ENCODE measurements at regions not wholly inside any gene's neighbourhood (a gene's known extent, or its start where the extent isn't known, plus 50 kb on each side); places are given as distances from the start of the nearest gene placed in this dataset.

GRCh38 chr11:92763336-92763735 lies 206.1 kb upstream of the MTNR1B start:
- H3K27me3 ChIP-seq (ENCODE audit: control insufficient read depth, insufficient read depth, low read length) = no peaks in the 10 kb centered on the region
- ChIA-PET CTCF (interaction anchor here (0.7 kb wide), 1 partner anchor 19 kb away, joined by 3 read pairs; no protein-coding TSS in a partner anchor), POLR2A (no interaction called here)
- DNase-seq (ENCODE audit: low read depth, low spot score) = no peak
- no peaks in the 10 kb centered on the region for H3K9me3 ChIP-seq (ENCODE audit: control insufficient read depth, insufficient read depth, low read length)
- TF ChIP-seq, protein P1, sequence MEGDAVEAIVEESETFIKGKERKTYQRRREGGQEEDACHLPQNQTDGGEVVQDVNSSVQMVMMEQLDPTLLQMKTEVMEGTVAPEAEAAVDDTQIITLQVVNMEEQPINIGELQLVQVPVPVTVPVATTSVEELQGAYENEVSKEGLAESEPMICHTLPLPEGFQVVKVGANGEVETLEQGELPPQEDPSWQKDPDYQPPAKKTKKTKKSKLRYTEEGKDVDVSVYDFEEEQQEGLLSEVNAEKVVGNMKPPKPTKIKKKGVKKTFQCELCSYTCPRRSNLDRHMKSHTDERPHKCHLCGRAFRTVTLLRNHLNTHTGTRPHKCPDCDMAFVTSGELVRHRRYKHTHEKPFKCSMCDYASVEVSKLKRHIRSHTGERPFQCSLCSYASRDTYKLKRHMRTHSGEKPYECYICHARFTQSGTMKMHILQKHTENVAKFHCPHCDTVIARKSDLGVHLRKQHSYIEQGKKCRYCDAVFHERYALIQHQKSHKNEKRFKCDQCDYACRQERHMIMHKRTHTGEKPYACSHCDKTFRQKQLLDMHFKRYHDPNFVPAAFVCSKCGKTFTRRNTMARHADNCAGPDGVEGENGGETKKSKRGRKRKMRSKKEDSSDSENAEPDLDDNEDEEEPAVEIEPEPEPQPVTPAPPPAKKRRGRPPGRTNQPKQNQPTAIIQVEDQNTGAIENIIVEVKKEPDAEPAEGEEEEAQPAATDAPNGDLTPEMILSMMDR (IDR thresholded peaks at IDR 0.05; ENCODE audit: low read depth, low read length) = no peak
- H3K4me3 ChIP-seq (ENCODE audit: low read depth, low read length) = no peak overlapping the region
- no peak overlapping the region for H3K27ac ChIP-seq (ENCODE audit: low read depth, low read length)

DNA sequence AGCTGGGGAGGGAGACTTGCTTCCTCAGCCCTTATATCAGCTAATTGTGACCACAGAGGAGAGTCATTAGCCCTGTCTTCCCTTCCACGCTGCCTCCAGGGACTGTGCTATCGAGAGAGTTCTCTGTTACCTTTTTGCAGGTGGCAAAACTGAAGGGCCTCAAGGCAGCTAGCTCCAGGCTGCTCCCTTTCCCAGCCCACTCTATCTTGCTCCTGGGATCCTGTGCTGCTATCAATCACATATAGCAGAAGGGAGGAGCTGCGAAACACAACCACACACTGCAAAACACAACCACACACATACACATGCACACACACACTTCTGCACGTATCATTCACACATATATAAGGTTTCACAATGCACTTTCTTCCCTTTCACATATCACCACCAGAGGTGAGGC lies 205.3 kb upstream of the MTNR1B start:
- ChIA-PET POLR2A (interaction anchor here (0.6 kb wide), 1 partner anchor 1483 kb away, joined by 3 read pairs; no protein-coding TSS in a partner anchor), CTCF (no interaction called here)
- TF ChIP-seq, protein P1 (IDR thresholded peaks at IDR 0.05; ENCODE audit: low read depth, low read length) = no peak
- Histone ChIP-seq H3K27ac (ENCODE audit: low read depth, low read length) (no peak overlapping the region), H3K9me3 (ENCODE audit: control insufficient read depth, insufficient read depth, low read length) (no peaks in the 10 kb centered on the region), H3K27me3 (ENCODE audit: control insufficient read depth, insufficient read depth, low read length) (no peaks in the 10 kb centered on the region), H3K4me3 (ENCODE audit: low read depth, low read length) (no peak overlapping the region)
- DNase-seq (ENCODE audit: low read depth, low spot score) = no peak

GRCh38 chr11:92765082-92765840 lies 204.2 kb upstream of the MTNR1B start:
- ChIA-PET CTCF (no interaction called here), POLR2A (no interaction called here)
- no peak for DNase-seq (ENCODE audit: low read depth, low spot score)
- TF ChIP-seq, protein P1 (IDR thresholded peaks at IDR 0.05; ENCODE audit: low read depth, low read length) = no peak
- no peak overlapping the region for H3K27ac ChIP-seq (ENCODE audit: low read depth, low read length)
- no peak overlapping the region for H3K4me3 ChIP-seq (ENCODE audit: low read depth, low read length)
- no peaks in the 10 kb centered on the region for H3K27me3 ChIP-seq (ENCODE audit: control insufficient read depth, insufficient read depth, low read length)
- no peaks in the 10 kb centered on the region for H3K9me3 ChIP-seq (ENCODE audit: control insufficient read depth, insufficient read depth, low read length)

DNA sequence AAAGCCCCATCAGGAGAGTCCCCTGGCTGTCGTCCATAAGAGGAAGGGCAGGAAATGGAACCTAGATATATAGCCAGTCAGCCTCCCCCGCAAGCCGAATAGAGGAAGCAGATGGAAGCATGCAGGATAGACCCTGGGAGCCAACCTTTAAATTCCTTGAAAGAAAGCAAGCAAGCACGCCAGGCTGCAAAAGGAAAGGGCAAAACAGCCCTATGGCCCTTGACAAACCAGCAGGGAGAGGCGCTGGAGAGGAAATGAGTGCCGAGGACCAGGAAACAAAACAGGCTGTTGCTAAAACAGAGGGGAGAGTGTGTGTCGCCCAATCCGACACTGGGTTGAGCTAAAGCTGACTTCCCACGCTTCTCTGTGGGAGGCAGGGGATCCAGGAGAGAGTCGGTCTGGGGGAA lies 203.5 kb upstream of the MTNR1B start:
- no peak for DNase-seq (ENCODE audit: low read depth, low spot score)
- TF ChIP-seq, protein P1 (IDR thresholded peaks at IDR 0.05; ENCODE audit: low read depth, low read length) = no peak
- Histone ChIP-seq H3K9me3 (ENCODE audit: control insufficient read depth, insufficient read depth, low read length) (no peaks in the 10 kb centered on the region), H3K27ac (ENCODE audit: low read depth, low read length) (no peak overlapping the region), H3K27me3 (ENCODE audit: control insufficient read depth, insufficient read depth, low read length) (no peaks in the 10 kb centered on the region), H3K4me3 (ENCODE audit: low read depth, low read length) (no peak overlapping the region)
- POLR2A ChIA-PET = no interaction called here
- CTCF ChIA-PET = no interaction called here

DNA sequence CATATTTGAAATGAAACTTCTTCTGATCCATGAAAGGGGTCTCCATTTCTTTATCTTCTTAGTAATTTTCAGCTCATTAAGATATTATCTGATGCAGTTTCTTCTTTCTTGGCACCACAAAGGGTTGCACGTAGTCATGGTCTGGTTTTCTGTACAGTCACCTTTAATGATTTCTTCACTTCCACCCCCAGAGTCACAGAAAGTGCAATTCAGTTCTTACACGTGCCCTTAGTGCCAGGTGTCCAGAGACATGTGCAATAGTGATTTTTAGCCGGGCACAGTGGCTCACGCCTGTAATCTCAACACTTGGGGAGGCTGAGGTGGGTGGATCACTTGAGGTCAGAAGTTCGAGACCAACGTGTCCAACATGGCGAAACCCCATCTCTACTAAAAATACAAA lies 202.8 kb upstream of the MTNR1B start:
- no peak overlapping the region for H3K4me3 ChIP-seq (ENCODE audit: low read depth, low read length)
- ChIA-PET CTCF (no interaction called here), POLR2A (no interaction called here)
- H3K27ac ChIP-seq (ENCODE audit: low read depth, low read length) = no peak overlapping the region
- TF ChIP-seq, protein P1 (IDR thresholded peaks at IDR 0.05; ENCODE audit: low read depth, low read length) = no peak
- no peaks in the 10 kb centered on the region for H3K27me3 ChIP-seq (ENCODE audit: control insufficient read depth, insufficient read depth, low read length)
- DNase-seq (ENCODE audit: low read depth, low spot score) = no peak
- H3K9me3 ChIP-seq (ENCODE audit: control insufficient read depth, insufficient read depth, low read length) = no peaks in the 10 kb centered on the region

Data from AG04450 (cell line).